SK-N-SH (cell line): ENCODE measurements at regions not wholly inside any gene's neighbourhood (a gene's known extent, or its start where the extent isn't known, plus 50 kb on each side); places are given as distances from the start of the nearest gene placed in this dataset.

Experiments
- CTCF ChIA-PET: fragments of 300-600, 350-600 bp; formaldehyde crosslinking; extraction: SDS; loops from one replicate; lab custom pipeline; 2021; lab: Yijun Ruan, JAX
- POLR2A ChIA-PET: fragments of 350-600 bp; sonication (Branson Sonifier 250); formaldehyde crosslinking; extraction: SDS; loops from one replicate; lab custom pipeline; 2020; ENCODE audit warnings: antibody characterized with exemption, inconsistent platforms; lab: Yijun Ruan, JAX
- DNase-seq: peaks from one replicate; pipeline ENCODE4 v3.0.0; 2012
- H2AFZ ChIP-seq: fragments of 200-600 bp; sonication (generic); 2 replicates; pipeline ENCODE4 v1.8.1; 2016; ENCODE audit warnings: antibody characterized with exemption, mild to moderate bottlenecking, low read depth
- H3F3A ChIP-seq: fragments of 200-600 bp; sonication (generic); replicated peaks from 2 replicates; pipeline ENCODE3; 2016; ENCODE audit warnings: antibody characterized with exemption, mild to moderate bottlenecking; ENCODE audit not compliant: insufficient read depth
- H3K27ac ChIP-seq, 2 experiments: fragments of 200-500 bp in 1 of 2; fragments of 200-600 bp in 1 of 2; sonication (Bioruptor generic) in 1 of 2; sonication (generic), shearing (Covaris generic) in 1 of 2; 2 replicates each; pipeline versions ENCODE4 v1.5.1 to v1.6.1; 2014 to 2016; ENCODE audit warnings: low read depth in 2 of 2, inconsistent platforms in 1 of 2, low read length in 1 of 2, mild to moderate bottlenecking in 1 of 2, mixed read lengths in 1 of 2
- H3K27me3 ChIP-seq: fragments of 200-600 bp; sonication (generic), shearing (Covaris generic); 2 replicates; pipeline ENCODE4 v1.6.1; 2016; ENCODE audit warnings: mixed run types; ENCODE audit not compliant: insufficient read depth
- H3K36me3 ChIP-seq, 2 experiments: fragments of 200-500 bp in 1 of 2; fragments of 200-600 bp in 1 of 2; sonication (Bioruptor generic) in 1 of 2; sonication (generic) in 1 of 2; replicated peaks in 1 of 2; 2 replicates each; pipeline versions ENCODE3 to v1.5.1; 2014 to 2016; ENCODE audit warnings: low read length in 1 of 2, mild to moderate bottlenecking in 1 of 2; ENCODE audit not compliant: insufficient read depth in 2 of 2, control insufficient read depth in 1 of 2
- H3K4me1 ChIP-seq, 2 experiments: fragments of 200-500 bp in 1 of 2; fragments of 200-600 bp in 1 of 2; sonication (Bioruptor generic) in 1 of 2; sonication (generic), shearing (Covaris generic) in 1 of 2; 2 replicates each; pipeline versions ENCODE4 v1.5.1 to v1.6.1; 2014 to 2016; ENCODE audit warnings: low read depth in 1 of 2, low read length in 1 of 2, mixed run types in 1 of 2; ENCODE audit not compliant: insufficient read depth in 2 of 2, control insufficient read depth in 1 of 2
- H3K4me2 ChIP-seq: fragments of 200-600 bp; sonication (generic), shearing (Covaris generic); 2 replicates; pipeline ENCODE4 v1.6.1; 2017; ENCODE audit warnings: mixed run types
- H3K4me3 ChIP-seq, 2 experiments: fragments of 200-500 bp in 1 of 2; fragments of 200-600 bp in 1 of 2; sonication (Bioruptor generic) in 1 of 2; sonication (generic), shearing (Covaris generic) in 1 of 2; 2 replicates each; pipeline versions ENCODE4 v1.5.1 to v1.8.1; 2014 to 2016; ENCODE audit warnings: low read depth in 2 of 2, inconsistent platforms in 1 of 2, low read length in 1 of 2, mild to moderate bottlenecking in 1 of 2, mixed read lengths in 1 of 2, moderate library complexity in 1 of 2
- H3K79me2 ChIP-seq: fragments of 200-600 bp; sonication (generic); 2 replicates; pipeline ENCODE4 v1.8.1; 2017; ENCODE audit warnings: mild to moderate bottlenecking; ENCODE audit not compliant: insufficient read depth
- H3K9ac ChIP-seq: fragments of 200-600 bp; sonication (generic); 2 replicates; pipeline ENCODE4 v1.6.1; 2017; ENCODE audit warnings: mixed run types
- H3K9me2 ChIP-seq: fragments of 200-600 bp; sonication (generic); 2 replicates; pipeline ENCODE4 v1.6.1; 2017; ENCODE audit warnings: mixed run types
- H3K9me3 ChIP-seq: fragments of 200-600 bp; sonication (generic); 2 replicates; pipeline ENCODE4 v1.6.1; 2017; ENCODE audit warnings: mixed run types, mild to moderate bottlenecking, moderate library complexity
- H4K20me1 ChIP-seq: fragments of 200-600 bp; sonication (generic); 2 replicates; pipeline ENCODE4 v1.6.1; 2017; ENCODE audit warnings: mild to moderate bottlenecking, mixed run types; ENCODE audit not compliant: insufficient read depth
- CHD2 ChIP-seq: fragments of 150-350 bp; IDR thresholded peaks from 2 replicates; pipeline ENCODE4 v1.6.1; 2018; ENCODE audit warnings: low read length; ENCODE audit not compliant: partially characterized antibody
- ELF1 ChIP-seq: IDR thresholded peaks from 2 replicates; pipeline ENCODE4 v1.4.0; 2012
- EP300 ChIP-seq, 2 experiments: IDR thresholded peaks; 2 replicates each; pipeline versions ENCODE4 v1.4.0 to v1.6.1; 2012; ENCODE audit warnings: borderline replicate concordance in 1 of 2, low read depth in 1 of 2, low read length in 1 of 2
- EZH2phosphoT487 ChIP-seq: fragments of 200-600 bp; sonication (generic); IDR thresholded peaks from 2 replicates; pipeline ENCODE4 v1.6.1; 2017; ENCODE audit warnings: low read depth, mixed run types, mild to moderate bottlenecking, antibody characterized with exemption, moderate library complexity, borderline replicate concordance
- FOSL2 ChIP-seq: IDR thresholded peaks from 2 replicates; pipeline ENCODE4 v1.4.0; 2012; ENCODE audit warnings: low read depth, mild to moderate bottlenecking, moderate library complexity, borderline replicate concordance
- FOXJ3 ChIP-seq: sonication (generic); formaldehyde crosslinking; IDR thresholded peaks from 2 replicates; pipeline ENCODE4 v1.5.1; 2020; ENCODE audit warnings: mild to moderate bottlenecking, missing genetic modification reagents
- GABPA ChIP-seq: IDR thresholded peaks from 2 replicates; pipeline ENCODE4 v1.4.0; 2012; ENCODE audit warnings: low read depth, mild to moderate bottlenecking
- GATA2 ChIP-seq: sonication (generic); formaldehyde crosslinking; IDR thresholded peaks from 2 replicates; pipeline ENCODE4 v1.5.0; 2020; ENCODE audit warnings: mild to moderate bottlenecking, missing genetic modification reagents
- IRF3 ChIP-seq: fragments of 150-350 bp; IDR thresholded peaks from 2 replicates; pipeline ENCODE4 v1.6.1; 2016; ENCODE audit warnings: mild to moderate bottlenecking, low read depth, low read length
- MAX ChIP-seq: IDR thresholded peaks from 2 replicates; pipeline ENCODE4 v1.4.0; 2012; ENCODE audit warnings: low read depth
- NRF1 ChIP-seq: IDR thresholded peaks from 2 replicates; pipeline ENCODE4 v1.6.1; 2012; ENCODE audit warnings: low read depth, mild to moderate bottlenecking, low read length
- RCOR1 ChIP-seq: fragments of 150-350 bp; IDR thresholded peaks from 2 replicates; pipeline ENCODE4 v1.6.1; 2017; ENCODE audit warnings: antibody characterized with exemption, low read length
- RFX5 ChIP-seq: IDR thresholded peaks from 2 replicates; pipeline ENCODE4 v1.6.1; 2012; ENCODE audit warnings: mild to moderate bottlenecking, improper control_type of control experiment, low read length
- RXRA ChIP-seq: IDR thresholded peaks from 2 replicates; pipeline ENCODE4 v1.4.0; 2012; ENCODE audit warnings: low read depth, mild to moderate bottlenecking, borderline replicate concordance
- SMC3 ChIP-seq: IDR thresholded peaks from 2 replicates; pipeline ENCODE4 v1.6.1; 2012; ENCODE audit warnings: low read depth, low read length, improper control_type of control experiment
- TAF1 ChIP-seq: IDR thresholded peaks from 2 replicates; pipeline ENCODE4 v1.6.1; 2012; ENCODE audit warnings: low read depth, mild to moderate bottlenecking, low read length, moderate library complexity, borderline replicate concordance
- USF2 ChIP-seq: fragments of 150-350 bp; IDR thresholded peaks from 2 replicates; pipeline ENCODE4 v1.6.1; 2017; ENCODE audit warnings: antibody characterized with exemption, low read length, low read depth, borderline replicate concordance
- YY1 ChIP-seq: IDR thresholded peaks from 2 replicates; pipeline ENCODE4 v1.4.0; 2012; ENCODE audit warnings: low read depth, mild to moderate bottlenecking
- WGBS: methylation state at CpG from one replicate; pipeline ENCODE4 v1.1.6; 2017; ENCODE audit warnings: low lambda C conversion rate; 5-methylcytosine and 5-hydroxymethylcytosine counted together

- Histone ChIP-seq H3K36me3 (no peaks in the 10 kb centered on the region), H4K20me1 (no peaks in the 10 kb centered on the region), H3K4me1 (peaks cover 0 to 11% of the 10 kb centered on the region in 2 experiments; a peak in 3 of 4 replicates), H3K4me3 (no peak overlapping the region), H3K27me3 (no peaks in the 10 kb centered on the region), H3K79me2 (no peaks in the 10 kb centered on the region), H3K27ac (no peak overlapping the region), H3K9me2 (no peaks in the 10 kb centered on the region), H3K9me3 (no peaks in the 10 kb centered on the region), H2AFZ (no peak overlapping the region), H3K4me2 (no peak overlapping the region), H3K9ac (no peak overlapping the region), H3F3A (no peaks in the 10 kb centered on the region)
- no peak for DNase-seq
- WGBS = 76% methylated on average over 20 of the region's 20 CpGs
- TF ChIP-seq IRF3 (no peak), RXRA (no peak), RFX5 (no peak), RCOR1 (no peak), FOXJ3 (CRISPR knock-in tag) (no peak), YY1 (no peak), EP300 (IDR thresholded peaks at IDR 0.05; ENCODE audit: borderline replicate concordance in 1 of 2, low read depth in 1 of 2, low read length in 1 of 2) (no peak), NRF1 (no peak), GATA2 (CRISPR knock-in tag) (no peak), USF2 (no peak), GABPA (no peak), ELF1 (no peak), FOSL2 (no peak), TAF1 (no peak), SMC3 (no peak), CHD2 (no peak), EZH2phosphoT487 (no peak), MAX (no peak)
- ChIA-PET CTCF (interaction anchor here (0.7 to 3.1 kb wide), 2 partner anchors 11 to 284 kb away, joined by 3 to 19 read pairs; no protein-coding TSS in a partner anchor), POLR2A (no interaction called here)
Measured at GRCh38 chr4:184548648-184549341, 74.4 kb upstream of the IRF2 start.
